ENCODE measurements at regions not wholly inside any gene's neighbourhood (a gene's known extent, or its start where the extent isn't known, plus 50 kb on each side); places are given as distances from the start of the nearest gene placed in this dataset.

DNA sequence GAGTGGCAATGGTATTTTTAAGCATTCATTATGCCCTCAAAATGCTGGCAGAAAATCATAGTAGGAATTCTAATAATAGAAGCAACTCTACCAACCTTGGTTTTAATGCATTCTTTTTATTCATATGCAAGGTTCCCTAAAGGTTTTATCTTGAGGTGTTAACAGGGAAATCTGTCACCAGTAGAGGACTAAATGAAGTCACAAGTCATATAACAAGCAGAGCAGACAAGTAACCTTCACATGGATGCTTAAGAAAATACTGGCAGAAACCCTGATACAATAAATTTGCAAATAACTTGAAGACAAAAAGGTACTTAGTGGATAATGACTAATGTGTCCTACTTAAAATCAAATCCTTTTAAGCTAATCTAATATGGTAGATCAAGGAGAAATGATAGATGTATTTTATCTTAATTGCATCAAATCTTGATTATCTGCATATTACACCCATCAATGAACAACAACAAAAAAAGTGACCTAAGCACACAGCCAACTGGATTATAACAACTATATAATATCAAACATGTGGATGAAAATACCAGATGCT is 73.3 kb downstream of the RFC3 start:
- no peak for DNase-seq (ENCODE audit: extremely low read depth in 1 of 2, low read depth in 1 of 2)

DNA sequence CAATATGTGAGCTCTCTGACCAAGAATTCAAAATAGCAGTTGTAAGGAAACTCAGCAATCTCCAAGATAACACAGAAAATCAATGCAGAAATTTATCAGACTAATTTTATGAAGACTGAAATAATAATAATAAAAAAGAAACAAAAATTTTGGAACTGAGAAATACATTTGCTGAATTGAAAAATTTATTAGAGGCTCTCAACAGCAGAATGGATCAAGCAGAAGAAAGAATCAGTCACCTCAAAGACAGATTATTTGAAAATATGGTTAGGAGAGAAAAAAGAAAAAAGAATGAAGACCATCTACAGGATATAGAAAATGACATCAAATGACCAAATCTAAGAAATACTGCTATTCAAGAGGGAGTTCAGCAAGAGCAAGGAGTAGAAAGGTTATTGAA is 75.6 kb downstream of the RFC3 start:
- no peak for DNase-seq (ENCODE audit: extremely low read depth in 1 of 2, low read depth in 1 of 2)

- no peak for DNase-seq (ENCODE audit: extremely low read depth in 1 of 2, low read depth in 1 of 2)
Measured at GRCh38 chr13:33904431-33904830, 86.5 kb downstream of the RFC3 start.

- DNase-seq (ENCODE audit: extremely low read depth in 1 of 2, low read depth in 1 of 2): no peak
Measured at GRCh38 chr13:33908116-33908515, 90.2 kb downstream of the RFC3 start.

DNA sequence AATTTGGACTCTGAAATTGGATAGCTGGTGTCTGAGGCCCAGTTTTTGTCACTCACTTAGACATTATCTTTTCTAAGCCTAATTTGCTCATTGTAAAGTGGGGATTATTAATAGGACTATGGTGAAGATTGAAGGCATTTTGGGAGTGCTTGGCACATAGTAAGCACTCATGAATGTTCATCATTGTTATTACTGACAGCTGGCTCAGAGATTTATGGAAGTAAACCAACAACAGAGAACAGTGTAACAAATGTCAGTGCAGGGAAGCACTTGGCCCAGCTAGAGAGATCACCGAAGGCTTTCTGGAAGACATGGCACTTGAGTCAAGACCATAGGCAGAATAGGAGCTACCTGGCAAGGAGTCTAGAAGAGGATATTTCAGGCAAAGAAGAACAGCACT is 92.3 kb downstream of the RFC3 start:
- DNase-seq (ENCODE audit: extremely low read depth in 1 of 2, low read depth in 1 of 2): no peak

GRCh38 chr13:33911521-33911920 is 93.6 kb downstream of the RFC3 start:
- DNase-seq (ENCODE audit: extremely low read depth in 1 of 2, low read depth in 1 of 2): no peak

- no peak for DNase-seq (ENCODE audit: extremely low read depth in 1 of 2, low read depth in 1 of 2)
Measured at GRCh38 chr13:33913829-33914228, 95.9 kb downstream of the RFC3 start.

- no peak for DNase-seq (ENCODE audit: extremely low read depth in 1 of 2, low read depth in 1 of 2)
Measured at GRCh38 chr13:33917190-33917589, 99.2 kb downstream of the RFC3 start.

DNA sequence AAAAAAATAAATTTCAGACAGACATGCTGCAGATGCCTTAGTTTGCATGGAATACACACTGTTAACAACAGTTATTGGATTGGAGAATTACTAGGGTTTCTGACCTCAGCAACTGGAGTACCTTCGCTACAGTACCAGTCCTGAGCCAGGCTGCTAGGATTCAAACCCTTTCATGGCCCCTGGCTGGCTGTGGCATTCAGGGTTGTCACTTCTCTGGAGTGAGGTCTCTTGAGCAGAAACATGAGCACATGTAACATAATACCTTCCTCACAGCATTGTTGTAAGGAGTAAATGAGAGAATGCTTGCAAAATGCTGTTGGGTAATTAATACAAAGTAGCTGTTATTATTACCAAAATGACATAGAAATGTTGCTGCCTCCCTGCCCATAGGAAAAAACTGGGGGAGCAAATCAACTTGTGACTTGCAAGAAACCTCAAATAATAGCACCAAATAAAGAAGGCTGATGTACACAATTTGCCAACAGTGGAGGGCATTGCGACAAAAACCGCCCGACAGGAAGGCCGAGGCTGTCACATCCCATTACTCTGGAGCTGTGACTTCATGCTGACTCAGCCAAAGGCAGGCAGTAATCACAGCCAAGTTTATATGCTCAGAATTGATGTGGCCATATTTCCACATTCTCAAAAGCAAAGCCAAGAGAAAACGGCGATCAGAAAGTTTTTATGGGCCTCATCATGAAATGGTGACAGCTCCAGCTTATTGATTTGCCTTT is 100.4 kb downstream of the RFC3 start:
- no peak for DNase-seq (ENCODE audit: extremely low read depth in 1 of 2, low read depth in 1 of 2)

DNA sequence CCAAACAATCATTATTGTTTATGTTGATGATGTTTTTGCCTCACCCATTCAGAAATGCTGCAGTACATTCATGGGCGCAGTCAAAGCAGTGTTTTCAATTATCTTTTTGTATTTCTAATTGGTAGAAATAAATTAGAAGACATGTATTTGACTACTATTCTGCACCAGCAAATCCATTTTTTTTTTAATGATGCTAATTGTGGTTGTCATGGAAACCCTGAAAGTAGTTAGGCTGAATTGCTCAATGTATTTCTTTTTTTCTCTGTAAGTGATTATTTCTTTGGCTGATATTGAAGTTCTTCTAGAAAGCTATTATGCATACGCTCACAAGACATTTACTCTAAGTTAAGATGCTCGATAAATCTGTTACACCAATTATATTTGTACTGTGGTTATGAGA is 101.2 kb downstream of the RFC3 start:
- DNase-seq (ENCODE audit: extremely low read depth in 1 of 2, low read depth in 1 of 2): no peak

DNA sequence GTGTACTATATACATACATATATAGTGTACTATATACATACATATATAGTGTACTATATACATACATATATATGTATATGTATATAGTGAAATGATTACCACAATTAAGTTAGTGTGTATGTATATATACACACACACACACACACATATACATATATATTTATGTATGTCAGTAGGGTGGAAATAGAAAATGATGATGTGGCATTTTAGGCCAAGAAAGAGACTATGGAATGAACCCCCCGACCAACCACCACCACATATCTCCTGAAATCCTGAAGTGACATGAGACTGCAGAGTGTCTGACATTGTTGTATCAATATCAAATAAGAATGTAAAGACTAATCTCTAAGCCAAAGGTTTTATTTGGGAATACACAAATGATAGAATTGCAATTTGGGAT is 107.6 kb downstream of the RFC3 start:
- no peak for DNase-seq (ENCODE audit: extremely low read depth in 1 of 2, low read depth in 1 of 2)

DNA sequence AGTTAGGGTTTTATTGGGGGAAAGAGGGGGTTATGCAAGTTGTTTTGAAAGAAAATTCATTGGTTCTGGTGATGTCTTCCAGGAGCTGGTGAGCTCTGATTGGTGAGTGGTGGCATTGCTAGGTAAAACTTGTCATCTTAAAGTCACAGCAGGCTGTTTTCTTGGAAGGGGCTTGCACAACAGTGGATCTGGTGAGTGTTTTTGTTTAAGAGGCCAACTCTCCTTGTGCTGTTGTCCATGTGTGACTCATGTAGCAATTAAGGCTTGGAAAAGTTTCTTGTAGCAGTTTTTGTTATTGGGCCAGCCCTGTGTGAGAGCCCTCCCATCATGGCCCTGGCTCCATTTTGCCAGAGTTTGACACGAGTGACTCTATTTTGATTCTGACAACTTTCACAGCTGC is 109.4 kb downstream of the RFC3 start:
- no peak for DNase-seq (ENCODE audit: extremely low read depth in 1 of 2, low read depth in 1 of 2)

DNA sequence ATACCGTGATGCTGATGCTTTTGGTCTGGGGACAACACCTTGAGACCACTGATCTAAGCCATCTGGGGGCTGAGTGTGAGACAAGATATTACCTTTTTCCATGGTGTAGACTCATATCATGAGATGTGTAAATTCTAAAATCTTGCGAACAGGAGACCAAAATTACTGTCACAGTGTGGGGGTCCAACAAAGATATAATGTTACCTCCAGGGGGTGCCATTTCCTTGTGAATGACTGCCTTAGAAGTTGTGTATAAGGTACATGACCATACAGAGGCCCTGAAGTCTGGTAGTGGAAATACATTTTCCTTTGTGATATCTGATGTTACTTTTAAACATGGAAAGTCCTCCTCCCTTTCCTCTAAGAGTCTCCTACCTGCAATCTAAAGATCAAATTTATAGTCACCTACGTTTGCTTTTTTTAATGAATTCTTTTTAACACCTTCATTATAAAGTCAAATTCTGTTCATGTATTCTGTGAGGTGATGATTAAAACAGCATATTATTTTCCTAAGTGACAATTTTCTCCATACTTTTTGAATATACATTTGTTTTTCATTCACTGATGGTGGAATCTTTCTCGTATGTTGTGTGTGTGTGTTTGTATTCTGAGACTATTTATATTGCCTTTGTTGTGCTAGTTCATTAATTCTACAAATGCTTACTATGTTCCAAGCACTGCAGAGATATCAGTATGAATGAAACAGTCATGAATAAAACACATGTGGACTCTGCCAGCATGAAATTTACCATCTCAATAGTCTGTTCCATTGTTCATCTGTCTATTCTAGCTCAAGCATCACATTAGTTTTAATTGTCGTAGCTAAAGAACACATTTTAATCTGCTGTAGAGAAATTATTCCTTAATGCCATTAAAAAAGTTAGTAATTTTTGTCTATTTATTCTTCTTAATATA is 113.7 kb downstream of the RFC3 start:
- DNase-seq (ENCODE audit: extremely low read depth in 1 of 2, low read depth in 1 of 2): no peak

DNA sequence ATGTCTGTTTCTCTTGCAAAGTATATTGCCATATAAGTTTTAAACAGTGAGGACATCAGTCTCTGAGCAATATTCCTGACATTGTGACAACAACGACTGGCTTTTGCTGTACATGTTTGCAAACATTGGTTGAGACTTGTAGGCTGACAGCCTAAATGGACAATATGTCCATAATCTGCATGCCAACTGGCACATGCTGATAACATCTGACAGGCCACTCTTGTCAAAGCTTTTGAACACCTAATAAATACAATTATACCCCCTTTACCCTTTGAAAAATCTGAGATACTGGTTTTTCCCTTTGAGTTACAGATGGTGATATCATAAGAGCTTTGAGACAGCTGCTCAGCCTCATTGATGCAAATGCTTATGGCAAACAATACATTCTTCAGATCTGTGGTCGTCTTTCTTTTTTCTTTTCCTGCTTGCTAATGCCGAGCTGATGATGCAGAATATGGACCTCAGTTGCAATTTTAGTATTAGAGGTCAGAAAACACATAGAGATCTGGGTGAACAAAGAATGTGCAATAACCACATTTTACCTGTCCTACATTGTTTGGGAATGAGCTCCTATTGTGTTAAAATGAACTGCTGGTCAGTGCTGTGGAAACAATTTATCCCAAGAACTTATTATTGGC is 114.9 kb downstream of the RFC3 start:
- no peak for DNase-seq (ENCODE audit: extremely low read depth in 1 of 2, low read depth in 1 of 2)

GRCh38 chr13:33933810-33934209 is 115.9 kb downstream of the RFC3 start:
- no peak for DNase-seq (ENCODE audit: extremely low read depth in 1 of 2, low read depth in 1 of 2)

- DNase-seq (ENCODE audit: extremely low read depth in 1 of 2, low read depth in 1 of 2): no peak
Measured at GRCh38 chr13:33934343-33934742, 116.4 kb downstream of the RFC3 start.

- no peak for DNase-seq (ENCODE audit: extremely low read depth in 1 of 2, low read depth in 1 of 2)
Measured at GRCh38 chr13:33934951-33935371, 117.0 kb downstream of the RFC3 start.

- no peak for DNase-seq (ENCODE audit: extremely low read depth in 1 of 2, low read depth in 1 of 2)
Measured at GRCh38 chr13:33935969-33936368, 118.0 kb downstream of the RFC3 start.

- DNase-seq (ENCODE audit: extremely low read depth in 1 of 2, low read depth in 1 of 2): no peak
Measured at GRCh38 chr13:33937373-33938098, 119.6 kb downstream of the RFC3 start.

GRCh38 chr13:33940256-33940655 is 122.3 kb downstream of the RFC3 start:
- DNase-seq (ENCODE audit: extremely low read depth in 1 of 2, low read depth in 1 of 2): no peak

- DNase-seq (ENCODE audit: extremely low read depth in 1 of 2, low read depth in 1 of 2): no peak
Measured at GRCh38 chr13:33940898-33941297, 122.9 kb downstream of the RFC3 start.

Data from stimulated activated CD8-positive, alpha-beta memory T cell treated with anti-CD3 and anti-CD28 coated beads, Interleukin-7, amount 100 ng/mL, for 48 hours (primary cell).